ENCODE measurements at regions not wholly inside any gene's neighbourhood (a gene's known extent, or its start where the extent isn't known, plus 50 kb on each side); places are given as distances from the start of the nearest gene placed in this dataset.

DNA sequence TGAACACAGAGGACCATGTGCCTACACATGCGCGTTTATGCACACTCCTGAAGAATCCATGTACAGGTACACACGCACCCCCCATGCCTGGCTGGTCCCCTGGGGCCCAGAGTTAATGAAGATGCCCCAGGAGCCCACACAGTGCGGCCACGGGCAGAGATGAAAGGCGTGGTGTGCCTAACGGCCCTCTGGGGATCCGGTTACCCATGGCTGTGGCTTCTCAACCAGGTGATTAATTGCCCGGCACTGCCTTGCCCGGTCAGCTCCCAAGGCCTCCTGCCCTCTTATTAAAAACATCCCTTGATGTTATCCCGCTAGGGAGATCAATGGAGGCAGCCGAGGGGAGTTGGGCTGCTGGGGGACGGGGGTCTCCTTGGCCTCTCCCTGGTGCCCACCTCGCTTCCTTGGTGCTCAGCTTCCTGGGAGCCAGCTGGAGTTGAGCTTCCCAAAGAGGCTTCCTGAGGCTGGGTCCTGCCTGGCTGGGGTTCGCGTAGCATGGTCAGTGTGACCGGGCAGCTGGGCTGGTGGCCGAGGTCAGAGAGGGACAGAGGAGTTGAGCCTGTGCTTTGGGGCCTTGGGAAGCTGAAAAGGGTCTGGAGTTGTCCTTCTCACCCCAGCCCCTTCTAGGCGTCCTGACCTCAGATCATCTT, 75.0 kb upstream of the WNT4 start:
- in situ Hi-C loops (cut with HindIII; ENCODE audit: low sequenced_read_pairs) = loop anchor here (5.0 to 10.0 kb wide), 3 partner anchors 83 to 106 kb away; no protein-coding TSS in a partner anchor

DNA sequence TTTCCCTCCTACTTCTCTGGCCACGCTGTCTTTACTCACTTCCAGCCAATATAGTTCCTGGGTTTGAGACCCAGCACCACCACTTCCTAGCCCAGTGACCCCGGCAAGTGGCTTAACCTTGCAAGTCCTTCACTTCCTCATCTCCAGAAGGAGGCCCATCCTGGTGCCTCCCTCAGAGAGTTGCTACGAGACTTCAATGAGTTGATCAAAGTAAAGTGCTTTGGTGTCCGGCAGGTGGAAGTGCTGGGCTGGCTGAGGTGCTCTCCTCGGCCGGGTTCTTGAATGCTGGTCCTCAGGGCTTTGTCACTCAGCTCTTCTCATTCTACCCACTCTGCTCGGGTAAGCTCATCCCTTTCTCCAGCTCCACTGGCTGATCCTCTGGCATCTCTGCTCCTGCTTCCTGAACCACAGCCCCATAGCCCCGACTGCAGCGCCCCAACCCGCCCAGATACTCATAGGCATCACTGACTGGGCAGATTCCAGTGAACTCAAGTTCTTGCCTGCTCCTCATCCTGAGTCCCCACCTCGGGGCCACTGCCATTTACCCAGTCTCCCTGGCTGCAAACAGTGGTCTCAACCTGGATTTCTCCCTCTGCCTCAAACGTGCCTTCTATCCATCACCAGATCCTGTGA, 75.8 kb upstream of the WNT4 start:
- in situ Hi-C loops (cut with HindIII; ENCODE audit: low sequenced_read_pairs) = loop anchor here (5.0 to 10.0 kb wide), 3 partner anchors 84 to 106 kb away; no protein-coding TSS in a partner anchor

DNA sequence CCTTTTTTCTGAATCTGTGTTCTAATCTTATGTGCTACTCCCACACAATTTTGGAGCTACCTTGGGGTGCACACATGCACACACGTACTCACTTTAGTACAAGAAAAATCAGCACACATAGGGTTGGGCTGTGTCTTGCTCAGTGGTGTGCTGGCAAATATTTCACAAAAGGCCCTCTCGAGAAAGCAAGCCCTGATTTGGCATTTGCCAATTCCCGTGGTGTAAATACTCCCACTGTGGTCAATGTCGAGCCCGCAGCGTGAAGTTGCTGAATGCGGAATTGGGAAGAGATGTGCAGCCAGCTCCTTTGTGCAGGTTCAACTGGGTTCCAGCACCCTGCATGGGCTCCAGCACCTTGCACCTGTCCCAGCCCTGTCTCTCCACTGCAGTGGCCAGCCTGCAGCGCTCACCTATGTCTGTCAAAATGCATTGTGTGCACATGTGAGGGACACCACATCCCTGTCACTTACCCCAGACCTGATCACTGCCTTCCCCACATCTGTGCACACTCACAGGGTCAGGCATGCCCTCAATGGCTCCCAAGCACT, 78.4 kb upstream of the WNT4 start:
- in situ Hi-C loops (cut with HindIII; ENCODE audit: low sequenced_read_pairs) = no loop called here

DNA sequence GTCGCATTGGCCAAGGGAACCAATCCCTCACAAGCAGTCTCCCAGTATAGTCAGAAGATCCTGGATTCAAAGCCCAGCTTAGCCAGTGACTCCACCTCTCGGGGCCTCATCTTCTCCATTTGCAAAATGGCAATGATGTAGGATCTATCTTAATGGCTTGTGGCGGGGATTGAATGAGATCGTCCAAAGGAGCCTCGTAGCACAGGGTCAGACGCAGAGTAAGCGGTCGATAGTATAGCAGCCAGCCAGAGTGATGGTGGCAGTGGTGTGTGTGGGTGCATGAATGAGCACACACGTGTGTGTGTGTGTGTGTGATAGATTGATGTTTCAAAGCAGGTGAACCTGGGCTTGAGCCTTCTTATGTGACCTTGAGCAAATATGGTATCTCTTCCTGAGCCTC, 79.8 kb upstream of the WNT4 start:
- in situ Hi-C loops (cut with HindIII; ENCODE audit: low sequenced_read_pairs) = no loop called here

DNA sequence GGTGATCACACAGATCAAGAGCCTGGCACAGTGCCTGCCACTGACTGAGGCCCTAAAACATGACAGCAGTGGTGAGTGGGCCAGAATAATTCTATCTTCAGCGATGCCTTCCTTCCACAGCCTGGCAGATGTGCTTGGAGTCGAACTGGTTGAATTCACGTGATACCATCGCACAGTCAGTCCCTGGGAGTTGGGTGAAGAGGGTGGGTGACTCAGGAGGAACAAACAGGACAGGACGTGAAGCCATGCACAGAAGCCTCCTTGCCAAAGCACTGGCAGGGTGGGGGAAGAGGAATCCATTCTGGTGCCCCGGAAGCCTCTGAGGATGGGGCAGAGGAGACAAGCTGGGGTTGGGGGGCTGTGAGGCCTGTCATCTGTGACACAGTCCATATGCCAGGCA, 80.3 kb upstream of the WNT4 start:
- in situ Hi-C loops (cut with HindIII; ENCODE audit: low sequenced_read_pairs) = no loop called here

DNA sequence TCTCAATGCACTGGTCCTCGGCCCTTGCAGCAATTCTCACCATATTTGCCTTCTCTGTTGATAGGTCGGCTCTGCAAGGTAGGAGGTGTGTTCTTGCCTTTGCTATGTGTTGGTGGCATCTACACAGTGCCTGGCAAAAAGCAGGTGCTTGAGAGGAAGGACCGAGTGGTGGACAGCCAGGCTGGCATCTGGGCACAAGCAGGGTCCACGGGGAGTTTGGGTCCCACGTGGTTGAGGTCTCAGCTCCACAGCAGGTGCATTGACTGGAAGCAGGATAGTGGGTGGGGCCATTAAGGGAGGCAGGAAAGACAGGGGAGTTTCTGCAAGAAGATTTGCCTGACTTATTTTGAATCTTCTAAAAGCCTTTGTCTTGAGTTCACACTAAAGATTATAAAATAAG, 81.2 kb upstream of the WNT4 start:
- in situ Hi-C loops (cut with HindIII; ENCODE audit: low sequenced_read_pairs) = no loop called here

DNA sequence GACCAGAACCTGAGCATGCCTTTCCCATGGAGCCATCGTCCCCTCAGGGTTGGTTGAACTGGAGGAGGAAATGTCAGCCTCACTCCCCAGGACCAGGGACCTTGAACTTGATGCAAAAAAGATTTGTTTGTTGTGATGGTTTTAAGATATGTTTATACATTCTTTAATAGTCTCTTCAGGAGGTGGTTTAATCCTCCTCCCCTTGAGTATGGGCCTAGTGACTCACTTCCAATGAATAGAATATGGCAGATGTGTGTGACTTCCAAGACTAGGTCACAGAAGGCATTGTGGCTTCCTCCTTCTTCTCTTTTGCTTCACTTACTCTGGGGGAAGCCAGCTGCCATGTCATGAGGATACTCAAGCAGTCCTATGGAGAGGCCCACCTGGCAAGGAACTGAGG, 81.7 kb upstream of the WNT4 start:
- in situ Hi-C loops (cut with HindIII; ENCODE audit: low sequenced_read_pairs) = no loop called here

DNA sequence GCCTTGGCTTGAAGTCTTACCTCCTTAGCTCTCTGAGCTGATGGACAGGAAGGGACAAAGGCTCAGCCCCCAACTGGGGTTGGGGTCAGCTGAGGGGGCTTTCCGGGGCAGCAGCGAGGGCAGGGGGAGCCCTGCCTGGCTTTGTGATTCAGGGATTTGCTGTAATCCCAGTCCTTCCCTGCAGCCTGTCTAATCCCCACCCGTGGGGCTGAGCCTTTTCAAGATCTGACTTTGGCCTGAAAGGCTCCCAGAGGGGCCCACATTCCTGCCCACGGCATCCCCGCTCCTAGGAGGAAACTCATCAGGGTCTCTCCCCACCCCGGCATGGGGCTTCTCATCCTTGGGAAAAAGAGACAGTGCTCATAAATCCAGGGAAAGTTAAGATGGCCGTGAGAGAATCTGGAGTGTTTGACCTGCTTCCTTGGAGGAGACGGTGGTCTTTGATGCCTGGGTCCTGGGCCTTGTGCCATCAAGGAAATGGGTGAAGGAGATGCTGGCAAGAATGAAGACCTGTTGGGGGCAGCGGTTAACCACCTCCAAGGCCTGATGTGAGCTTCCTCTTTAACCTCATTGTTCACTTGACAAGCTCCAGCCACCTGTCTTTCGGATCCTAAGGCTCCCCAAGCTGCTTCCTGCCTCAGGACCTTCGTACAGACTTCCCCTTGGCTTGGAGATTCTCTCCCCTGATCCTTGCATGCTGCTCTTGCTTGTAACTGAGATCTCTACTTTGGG, 83.1 kb upstream of the WNT4 start:
- in situ Hi-C loops (cut with HindIII; ENCODE audit: low sequenced_read_pairs) = no loop called here

DNA sequence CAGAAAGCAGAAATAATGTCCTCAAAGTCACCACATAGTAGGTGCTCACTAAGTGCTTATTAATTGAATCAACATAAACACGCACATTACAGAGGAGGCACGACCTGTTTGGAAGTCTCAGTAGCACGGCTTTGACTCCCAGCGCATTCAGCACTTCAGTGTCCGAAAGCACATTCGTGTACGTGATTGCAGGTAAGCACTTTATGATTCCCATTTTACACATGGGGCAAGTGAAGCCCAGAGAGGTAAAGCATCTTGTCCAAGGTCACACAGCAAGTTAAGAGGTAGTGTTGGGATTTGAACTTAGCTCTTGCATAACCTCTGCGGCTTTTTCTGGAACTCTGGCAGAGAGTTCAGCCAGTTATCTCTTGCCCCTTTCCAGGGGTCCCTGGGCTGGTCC, 85.2 kb upstream of the WNT4 start:
- in situ Hi-C loops (cut with HindIII; ENCODE audit: low sequenced_read_pairs) = no loop called here

DNA sequence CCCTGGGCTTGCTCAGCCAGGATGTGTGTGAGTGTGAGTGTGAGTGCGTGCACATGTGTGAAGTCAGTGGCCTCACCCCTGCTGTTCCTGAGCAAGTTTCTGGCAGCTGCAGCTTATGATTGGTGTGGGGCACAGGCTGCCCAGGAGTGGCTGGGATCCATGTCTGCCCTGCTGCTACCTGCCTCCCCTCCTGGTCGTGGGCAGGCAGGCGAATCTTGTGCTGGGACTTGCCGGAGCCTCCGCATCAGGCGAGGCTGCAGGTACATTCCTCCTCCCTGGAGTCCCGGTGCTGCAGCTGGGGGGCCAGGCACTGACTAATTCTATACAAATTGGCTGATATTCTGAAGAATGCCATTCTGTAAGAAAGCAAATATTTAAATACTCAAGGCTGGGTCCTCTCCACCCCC, 85.6 kb upstream of the WNT4 start:
- in situ Hi-C loops (cut with HindIII; ENCODE audit: low sequenced_read_pairs) = no loop called here

DNA sequence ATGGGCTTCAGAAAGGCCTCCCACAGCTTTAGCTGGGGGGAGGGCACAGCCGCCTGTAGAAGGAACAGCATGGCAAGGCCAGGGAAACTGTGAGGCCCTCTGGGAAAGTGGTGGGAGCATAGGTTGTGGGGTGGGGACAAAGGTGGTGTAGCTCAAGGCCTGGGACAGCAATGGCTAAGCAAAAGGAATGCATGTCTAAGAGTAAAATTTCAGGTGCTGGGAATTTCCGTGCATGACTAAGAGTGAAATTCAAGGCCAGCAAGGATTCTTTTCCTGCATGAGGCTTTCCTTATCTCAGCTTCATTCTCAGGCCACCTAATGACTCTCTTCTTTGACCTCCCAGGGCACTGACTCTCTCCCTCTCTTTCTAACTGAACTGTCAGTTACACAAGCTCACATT, 86.5 kb upstream of the WNT4 start:
- in situ Hi-C loops (cut with HindIII; ENCODE audit: low sequenced_read_pairs) = no loop called here

DNA sequence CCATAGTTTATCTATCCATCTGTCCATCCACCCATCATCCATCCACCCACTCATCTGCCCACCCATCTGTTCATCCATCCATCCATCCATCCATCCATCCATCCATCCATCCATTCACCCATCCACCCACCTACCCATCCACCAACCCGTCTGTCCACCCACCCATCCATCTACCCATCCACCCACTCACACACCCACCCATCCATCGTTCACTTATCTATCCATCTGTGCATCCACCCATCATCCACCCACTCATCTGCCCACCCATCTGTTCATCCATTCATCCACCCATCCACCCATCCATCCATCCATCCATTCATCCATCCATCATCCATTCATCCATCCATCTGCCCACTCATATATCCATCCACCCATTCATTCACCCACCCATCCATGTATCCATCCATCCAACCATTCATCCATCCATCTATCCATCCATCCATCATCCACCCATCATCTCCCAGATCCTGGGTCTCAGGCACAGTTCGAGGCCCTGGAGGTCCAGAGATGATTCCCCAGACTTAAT, 88.2 kb upstream of the WNT4 start:
- in situ Hi-C loops (cut with HindIII; ENCODE audit: low sequenced_read_pairs) = no loop called here

DNA sequence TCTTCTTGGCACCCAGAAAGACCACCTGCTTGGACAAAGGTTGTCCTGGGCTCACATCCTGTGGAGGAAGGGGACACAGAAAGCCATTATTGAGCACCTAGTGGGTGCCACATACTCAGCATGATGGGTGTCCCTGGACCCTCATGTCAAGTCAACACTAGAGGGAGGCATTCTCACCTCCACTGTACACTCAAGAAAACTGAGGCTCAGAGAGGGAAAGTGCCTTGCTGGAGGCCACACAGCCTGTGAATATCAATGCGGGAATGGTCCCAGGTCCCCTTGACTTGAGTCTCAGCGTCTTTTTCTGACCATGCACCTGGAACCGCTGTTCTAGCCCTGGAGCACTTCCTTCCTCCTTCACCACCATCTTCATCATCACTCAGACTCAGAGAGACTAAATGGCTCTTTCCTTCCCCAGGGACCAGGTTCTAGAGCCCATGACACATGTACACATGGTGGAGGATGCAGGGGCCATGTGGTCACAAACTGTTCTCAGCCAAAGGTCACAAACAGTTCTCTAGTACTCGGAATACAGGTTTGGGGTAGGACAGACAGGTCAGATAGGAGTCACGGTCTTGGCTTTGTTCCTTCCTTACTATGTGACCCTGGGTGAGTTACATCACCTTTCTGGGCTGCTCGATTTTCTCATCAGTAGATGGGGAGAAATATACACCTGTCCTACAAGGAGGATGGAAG, 89.2 kb upstream of the WNT4 start:
- in situ Hi-C loops (cut with HindIII; ENCODE audit: low sequenced_read_pairs) = no loop called here

DNA sequence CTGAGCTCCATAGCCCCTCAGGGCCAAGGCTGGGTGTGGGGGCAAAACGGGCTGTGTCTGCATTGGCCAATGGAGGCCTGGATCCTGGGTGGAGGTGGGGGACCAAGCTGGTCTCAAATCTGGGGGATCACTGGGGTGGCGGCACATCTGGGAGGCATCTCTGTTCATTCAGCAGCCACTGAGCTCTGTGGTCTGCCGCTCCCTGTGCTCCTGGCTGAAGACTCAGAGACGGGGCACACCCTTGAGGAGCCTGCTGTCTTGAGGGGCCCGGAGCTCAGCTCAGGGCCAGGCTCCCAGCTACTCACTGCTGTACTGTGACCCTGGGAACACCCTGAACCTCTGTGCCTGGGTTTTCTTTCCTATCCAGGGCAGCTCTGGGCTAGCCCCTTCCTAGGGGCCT, 90.3 kb upstream of the WNT4 start:
- in situ Hi-C loops (cut with HindIII; ENCODE audit: low sequenced_read_pairs) = no loop called here

DNA sequence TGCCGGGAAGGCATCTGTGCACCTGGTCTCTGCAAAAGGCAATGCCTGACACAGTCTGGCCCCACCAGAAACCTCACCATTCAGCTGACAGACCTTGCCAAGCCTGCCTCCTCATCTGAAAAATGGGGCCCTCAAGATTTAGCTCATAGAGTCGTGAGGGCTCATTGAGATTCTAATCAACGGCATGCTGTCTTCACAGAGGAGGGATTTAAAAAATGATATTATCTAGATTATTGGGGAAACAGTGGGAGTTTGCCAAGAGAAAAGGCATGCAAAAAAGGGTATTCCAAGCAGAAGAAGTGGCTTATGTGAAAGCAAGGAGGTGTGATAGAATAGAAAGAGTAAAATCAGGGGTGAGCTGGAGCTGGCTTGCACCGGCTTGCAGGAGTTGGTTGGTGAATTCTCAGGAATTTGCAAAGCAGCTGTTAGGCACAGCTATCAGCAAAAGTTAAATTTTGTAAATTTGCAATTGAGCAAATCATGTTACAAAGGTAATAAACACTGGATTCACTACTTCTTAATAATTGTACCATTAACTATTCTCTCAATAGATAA, 91.7 kb upstream of the WNT4 start:
- in situ Hi-C loops (cut with HindIII; ENCODE audit: low sequenced_read_pairs) = no loop called here

DNA sequence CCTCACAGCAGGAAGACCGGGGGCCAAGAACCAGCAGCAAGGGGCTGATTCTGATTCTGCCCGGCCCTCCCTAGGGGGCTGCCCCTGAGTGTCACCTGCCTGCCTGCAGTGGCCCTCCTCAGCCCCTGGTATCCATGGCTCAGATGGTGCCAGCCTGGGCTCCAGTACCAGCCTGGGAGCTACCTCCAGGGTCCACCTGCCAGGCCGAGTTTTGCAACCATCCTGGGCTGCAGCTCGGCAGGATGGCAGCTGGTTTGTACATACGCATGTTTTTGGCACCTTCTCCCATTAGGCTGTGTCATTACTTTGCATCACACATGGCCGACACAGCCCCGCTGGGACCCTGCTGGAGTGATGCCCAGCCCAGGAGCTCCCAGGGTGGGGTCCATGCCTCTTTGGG, 93.3 kb upstream of the WNT4 start:
- in situ Hi-C loops (cut with HindIII; ENCODE audit: low sequenced_read_pairs) = no loop called here

DNA sequence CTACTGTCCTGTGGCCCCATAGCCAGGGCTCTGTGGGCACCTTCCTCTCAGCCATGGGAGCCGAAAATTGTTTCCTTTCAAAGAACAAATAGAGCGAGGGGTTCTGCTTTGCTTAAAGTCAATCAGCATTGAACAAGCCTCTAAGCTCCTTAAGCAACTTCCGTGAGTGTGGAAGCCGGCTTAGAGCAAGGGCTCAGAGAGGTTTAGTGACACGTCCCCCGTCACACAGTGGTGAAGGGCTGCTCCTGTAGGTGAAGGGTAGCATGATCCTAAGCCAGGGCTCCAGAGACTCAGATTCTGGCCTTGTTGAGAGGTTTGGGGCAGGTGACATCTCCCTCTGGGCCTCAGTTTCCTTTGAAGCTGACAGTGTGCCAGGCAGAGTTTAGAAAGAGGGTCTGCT, 94.0 kb upstream of the WNT4 start:
- in situ Hi-C loops (cut with HindIII; ENCODE audit: low sequenced_read_pairs) = no loop called here

DNA sequence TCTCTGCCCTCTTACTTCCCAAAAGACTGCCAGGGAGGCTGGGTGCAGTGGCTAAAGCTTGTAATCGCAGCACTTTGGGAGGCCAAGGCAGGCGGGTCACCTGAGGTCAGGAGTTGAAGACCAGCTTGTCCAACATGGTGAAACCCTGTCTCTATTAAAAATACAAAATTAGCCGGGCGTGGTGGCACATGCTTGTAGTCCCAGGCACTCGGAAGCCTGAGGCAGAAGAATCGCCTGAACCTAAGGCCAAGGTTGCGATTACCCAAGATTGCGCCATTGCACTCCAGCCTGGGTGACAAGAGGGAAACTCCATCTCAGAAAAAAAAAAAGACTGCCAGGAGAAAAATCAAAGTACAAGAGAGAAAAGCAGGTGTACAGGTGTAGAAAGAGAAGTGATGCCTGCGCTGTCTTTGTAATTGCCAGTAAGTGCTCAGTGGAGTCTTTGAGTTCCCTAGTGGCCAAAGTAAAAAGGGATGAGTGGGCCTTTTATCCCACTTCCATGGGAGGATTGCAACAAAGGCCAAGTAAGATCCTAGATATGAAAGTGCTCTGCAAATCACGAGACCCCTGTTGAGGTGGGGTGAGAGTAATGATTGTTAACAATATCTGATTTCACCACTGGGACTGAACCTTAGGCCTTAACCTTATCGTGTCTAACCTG, 94.7 kb upstream of the WNT4 start:
- in situ Hi-C loops (cut with HindIII; ENCODE audit: low sequenced_read_pairs) = no loop called here

DNA sequence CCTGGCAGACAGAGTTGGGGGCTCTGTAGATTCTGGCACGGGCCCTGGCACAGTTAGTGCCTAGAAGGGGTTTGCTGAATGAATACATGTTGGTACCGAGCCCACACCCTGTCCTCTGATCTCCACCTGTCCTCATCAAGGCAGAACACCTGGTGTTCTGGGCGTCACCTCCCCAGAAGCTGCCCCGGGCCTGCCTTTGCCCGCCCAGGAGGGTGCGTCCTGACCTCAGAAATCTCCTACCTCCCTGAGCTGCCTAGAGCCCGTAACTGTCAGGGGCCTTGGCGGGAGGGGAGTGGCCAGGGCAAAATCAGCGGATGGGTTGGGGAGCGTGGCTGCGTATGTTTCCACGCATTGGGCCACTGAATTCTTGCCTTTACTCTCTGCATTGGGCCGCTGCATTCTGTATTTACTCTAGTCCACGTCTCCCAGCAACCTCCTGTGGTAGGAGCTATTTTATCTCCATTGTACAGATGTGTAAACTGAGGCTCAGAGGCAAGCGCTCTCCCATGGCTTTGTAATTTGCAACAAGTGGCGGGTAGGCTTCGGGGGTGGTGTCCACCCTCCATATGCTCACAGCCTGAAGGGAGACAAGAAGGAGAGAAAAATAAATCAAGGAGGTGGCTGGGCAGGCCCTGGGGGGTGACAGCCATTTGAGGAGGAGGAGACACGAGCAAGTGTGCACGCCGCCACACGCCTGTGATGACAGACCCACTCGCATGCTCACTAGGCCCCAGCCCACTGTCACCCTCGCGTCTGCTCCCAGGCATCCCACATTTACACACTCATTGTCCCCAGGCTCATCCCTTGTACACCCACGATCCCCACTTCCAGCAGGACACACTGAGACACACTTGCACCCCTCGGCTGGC, 95.7 kb upstream of the WNT4 start:
- in situ Hi-C loops (cut with HindIII; ENCODE audit: low sequenced_read_pairs) = no loop called here
